HCT116 (cell line): ENCODE measurements at regions not wholly inside any gene's neighbourhood (a gene's known extent, or its start where the extent isn't known, plus 50 kb on each side); places are given as distances from the start of the nearest gene placed in this dataset.

Source experiments
- ATAC-seq: fragments of 200-7000 bp; cut with Tn5 transposase; 2 replicates; pipeline ENCODE4 v1.9.1; 2020; ENCODE audit warnings: mild to moderate bottlenecking, moderate library complexity
- BruUV-seq: library from RNA; stranded (reverse); fragments of 400-500 nt; replicated peaks from 2 replicates; lab custom pipeline; 2021; lab: Mats Ljungman, UMichigan
- CTCF ChIA-PET: fragments of 300-600 bp; sonication (Branson Sonifier 250); formaldehyde crosslinking; loops from one replicate; lab custom pipeline; 2021; ENCODE audit warnings: antibody characterized with exemption; lab: Charles Lee
- POLR2A ChIA-PET: fragments of 300-600, 350-600 bp; sonication (Branson Sonifier 250); formaldehyde crosslinking; loops from one replicate; lab custom pipeline; 2021; ENCODE audit warnings: antibody characterized with exemption; lab: Charles Lee
- RAD21 ChIA-PET, 2 experiments: fragments of 300-600 bp; sonication (Branson Sonifier 250); formaldehyde crosslinking; loops; one replicate each; lab custom pipeline; 2023; ENCODE audit warnings: low total read pairs in 2 of 2; ENCODE audit not compliant: uncharacterized antibody in 2 of 2, unreplicated experiment in 2 of 2, low non-redundant PET in 1 of 2; lab: Charles Lee
- DNase-seq: peaks from one replicate; pipeline ENCODE4 v3.0.0-alpha.2; 2010; ENCODE audit warnings: low read depth, low spot score
- H2AFZ ChIP-seq: fragments of 200-600 bp; shearing (Covaris generic), sonication (generic); 2 replicates; pipeline ENCODE4 v1.6.1; 2017; ENCODE audit warnings: low read depth, mixed run types, mixed read lengths, antibody characterized with exemption, low read length; ENCODE audit not compliant: poor library complexity, severe bottlenecking
- H3K27ac ChIP-seq: 2 replicates; pipeline ENCODE4 v1.5.1; 2012; ENCODE audit warnings: low read depth, low read length
- H3K27me3 ChIP-seq: fragments of 200-600 bp; sonication (generic); 2 replicates; pipeline ENCODE4 v1.6.1; 2016; ENCODE audit warnings: mixed run types, low read length, mixed read lengths; ENCODE audit not compliant: insufficient read depth
- H3K36me3 ChIP-seq, 2 experiments: fragments of 200-500 bp in 1 of 2; fragments of 200-600 bp in 1 of 2; sonication (Bioruptor generic) in 1 of 2; sonication (generic) in 1 of 2; 2 replicates each; pipeline versions ENCODE4 v1.5.1 to v1.6.1; 2014 to 2016; ENCODE audit warnings: low read length in 2 of 2, inconsistent platforms in 1 of 2, mixed read lengths in 1 of 2, mixed run types in 1 of 2; ENCODE audit not compliant: insufficient read depth in 2 of 2, control insufficient read depth in 1 of 2
- H3K4me1 ChIP-seq, 2 experiments: fragments of 200-600 bp in 1 of 2; sonication (generic) in 1 of 2; 2 replicates each; pipeline versions ENCODE4 v1.5.1 to v1.6.1; 2012 to 2017; ENCODE audit warnings: low read length in 2 of 2, inconsistent platforms in 1 of 2, mild to moderate bottlenecking in 1 of 2, mixed read lengths in 1 of 2, mixed run types in 1 of 2, moderate library complexity in 1 of 2; ENCODE audit not compliant: insufficient read depth in 2 of 2, control insufficient read depth in 1 of 2
- H3K4me2 ChIP-seq: fragments of 200-600 bp; sonication (generic); 2 replicates; pipeline ENCODE4 v1.6.1; 2017; ENCODE audit warnings: mixed run types, low read length, mixed read lengths
- H3K4me3 ChIP-seq, 2 experiments: fragments of 200-600 bp in 1 of 2; sonication (generic) in 1 of 2; replicated peaks in 1 of 2; 2 replicates each; pipeline ENCODE4 v1.5.1; 2011 to 2016; ENCODE audit warnings: low read length in 2 of 2, control low read depth in 1 of 2, low read depth in 1 of 2, mild to moderate bottlenecking in 1 of 2, mixed read lengths in 1 of 2, mixed run types in 1 of 2
- H3K79me2 ChIP-seq: fragments of 200-600 bp; sonication (generic); 2 replicates; pipeline ENCODE4 v1.6.1; 2017; ENCODE audit warnings: mild to moderate bottlenecking, mixed run types, low read length, moderate library complexity, mixed read lengths; ENCODE audit not compliant: insufficient read depth
- H3K9ac ChIP-seq: fragments of 200-600 bp; sonication (generic); 2 replicates; pipeline ENCODE4 v1.6.1; 2016; ENCODE audit warnings: low read length, mixed read lengths
- H3K9me2 ChIP-seq: fragments of 200-600 bp; sonication (generic), shearing (Covaris generic); 2 replicates; pipeline ENCODE4 v1.6.1; 2017; ENCODE audit warnings: mixed run types, mild to moderate bottlenecking, moderate library complexity; ENCODE audit not compliant: insufficient read depth
- H3K9me3 ChIP-seq, 2 experiments: fragments of 200-500 bp in 1 of 2; fragments of 200-600 bp in 1 of 2; sonication (Bioruptor generic) in 1 of 2; sonication (generic) in 1 of 2; 2 replicates each; pipeline ENCODE4 v1.6.1; 2014 to 2017; ENCODE audit warnings: low read length in 2 of 2, mixed read lengths in 2 of 2, inconsistent platforms in 1 of 2, low read depth in 1 of 2, mild to moderate bottlenecking in 1 of 2, mixed run types in 1 of 2, moderate library complexity in 1 of 2; ENCODE audit not compliant: control insufficient read depth in 1 of 2, insufficient read depth in 1 of 2
- H4K20me1 ChIP-seq: fragments of 200-600 bp; sonication (generic), shearing (Covaris generic); 2 replicates; pipeline ENCODE4 v1.6.1; 2017; ENCODE audit warnings: mixed run types, mild to moderate bottlenecking, moderate library complexity; ENCODE audit not compliant: insufficient read depth
- CBX3 ChIP-seq: IDR thresholded peaks from 2 replicates; pipeline ENCODE4 v1.6.1; 2012; ENCODE audit warnings: low read depth
- EZH2 ChIP-seq: fragments of 200-600 bp; sonication (generic); IDR thresholded peaks from 2 replicates; pipeline ENCODE4 v1.6.1; 2017; ENCODE audit warnings: antibody characterized with exemption, mixed run types
- JUND ChIP-seq: IDR thresholded peaks from 2 replicates; pipeline ENCODE4 v1.6.1; 2012
- YY1 ChIP-seq: IDR thresholded peaks from 2 replicates; pipeline ENCODE4 v1.6.1; 2011; ENCODE audit warnings: low read length, low read depth, moderate library complexity, mild to moderate bottlenecking; ENCODE audit not compliant: insufficient replicate concordance; ENCODE audit errors: extremely low read depth
- ZNF274 ChIP-seq: fragments of 200-500 bp; sonication (Bioruptor generic); IDR thresholded peaks from 2 replicates; pipeline ENCODE4 v1.6.1; 2014; ENCODE audit warnings: mild to moderate bottlenecking, low read depth, low read length, inconsistent platforms
- intact Hi-C: fragments of 100-400 bp; cut with micrococcal nuclease; formaldehyde crosslinking; loops from 2 replicates; pipeline ENCODE4 v1.10.0; 2022
- TF ChIP-seq, protein P1 (sequence below): IDR thresholded peaks from 2 replicates; pipeline ENCODE4 v1.6.1; 2012; ENCODE audit warnings: low read depth

DNA sequence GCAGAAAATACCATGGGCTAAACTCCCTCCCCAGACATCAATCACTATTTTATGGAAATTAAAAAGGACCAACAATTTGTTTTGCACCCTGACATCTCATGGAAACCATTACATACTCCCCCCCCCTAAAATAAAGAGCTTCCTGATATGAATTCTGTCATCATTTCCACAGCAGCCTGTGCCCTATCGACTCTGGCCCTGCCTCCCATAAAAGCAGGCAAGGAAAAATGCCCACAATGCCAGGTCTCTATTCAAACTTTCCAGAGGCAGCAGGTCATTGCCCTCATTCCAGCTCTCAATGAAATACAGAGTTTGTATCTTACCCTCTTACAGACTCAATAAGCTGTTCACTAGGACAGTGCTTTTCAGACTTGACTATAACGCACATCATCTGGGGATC lies 254.4 kb upstream of the TANK start:
- ATAC-seq: no peak
- ChIA-PET POLR2A (no interaction called here), CTCF (no interaction called here)

DNA sequence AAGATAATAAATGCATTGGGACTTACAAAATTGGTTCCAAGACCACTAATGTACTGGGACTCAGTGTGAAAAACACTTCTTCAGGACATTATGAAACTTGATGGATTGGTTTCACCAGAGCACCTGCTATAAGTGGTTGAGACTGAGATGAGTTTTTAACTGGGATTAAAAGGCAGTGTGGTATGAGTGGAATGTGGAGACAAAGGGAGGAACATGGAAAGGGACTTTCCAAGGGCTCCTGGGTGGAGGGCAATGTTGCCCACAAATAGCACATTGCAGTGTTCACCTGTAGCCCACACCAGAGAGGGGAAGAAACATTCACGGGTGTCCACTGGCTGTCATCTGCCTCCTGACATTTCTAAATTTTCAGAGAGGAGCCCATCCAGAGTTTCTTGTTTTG lies 253.3 kb upstream of the TANK start:
- BruUV-seq: no TSS peak

More for the DNA sequence above, 254.4 kb upstream of the TANK start:
- Histone ChIP-seq H3K79me2 (no peaks in the 10 kb centered on the region), H3K9me3 (no peaks in the 10 kb centered on the region), H4K20me1 (no peaks in the 10 kb centered on the region), H3K4me1 (no peaks in the 10 kb centered on the region), H3K9me2 (no peaks in the 10 kb centered on the region), H3K27ac (no peak overlapping the region), H3K4me2 (no peak overlapping the region), H3K27me3 (no peaks in the 10 kb centered on the region), H2AFZ (no peak overlapping the region), H3K4me3 (no peak overlapping the region), H3K9ac (no peak overlapping the region), H3K36me3 (no peaks in the 10 kb centered on the region)
- TF ChIP-seq JUND: no peak
- no peak for TF ChIP-seq YY1
- TF ChIP-seq, protein P1, sequence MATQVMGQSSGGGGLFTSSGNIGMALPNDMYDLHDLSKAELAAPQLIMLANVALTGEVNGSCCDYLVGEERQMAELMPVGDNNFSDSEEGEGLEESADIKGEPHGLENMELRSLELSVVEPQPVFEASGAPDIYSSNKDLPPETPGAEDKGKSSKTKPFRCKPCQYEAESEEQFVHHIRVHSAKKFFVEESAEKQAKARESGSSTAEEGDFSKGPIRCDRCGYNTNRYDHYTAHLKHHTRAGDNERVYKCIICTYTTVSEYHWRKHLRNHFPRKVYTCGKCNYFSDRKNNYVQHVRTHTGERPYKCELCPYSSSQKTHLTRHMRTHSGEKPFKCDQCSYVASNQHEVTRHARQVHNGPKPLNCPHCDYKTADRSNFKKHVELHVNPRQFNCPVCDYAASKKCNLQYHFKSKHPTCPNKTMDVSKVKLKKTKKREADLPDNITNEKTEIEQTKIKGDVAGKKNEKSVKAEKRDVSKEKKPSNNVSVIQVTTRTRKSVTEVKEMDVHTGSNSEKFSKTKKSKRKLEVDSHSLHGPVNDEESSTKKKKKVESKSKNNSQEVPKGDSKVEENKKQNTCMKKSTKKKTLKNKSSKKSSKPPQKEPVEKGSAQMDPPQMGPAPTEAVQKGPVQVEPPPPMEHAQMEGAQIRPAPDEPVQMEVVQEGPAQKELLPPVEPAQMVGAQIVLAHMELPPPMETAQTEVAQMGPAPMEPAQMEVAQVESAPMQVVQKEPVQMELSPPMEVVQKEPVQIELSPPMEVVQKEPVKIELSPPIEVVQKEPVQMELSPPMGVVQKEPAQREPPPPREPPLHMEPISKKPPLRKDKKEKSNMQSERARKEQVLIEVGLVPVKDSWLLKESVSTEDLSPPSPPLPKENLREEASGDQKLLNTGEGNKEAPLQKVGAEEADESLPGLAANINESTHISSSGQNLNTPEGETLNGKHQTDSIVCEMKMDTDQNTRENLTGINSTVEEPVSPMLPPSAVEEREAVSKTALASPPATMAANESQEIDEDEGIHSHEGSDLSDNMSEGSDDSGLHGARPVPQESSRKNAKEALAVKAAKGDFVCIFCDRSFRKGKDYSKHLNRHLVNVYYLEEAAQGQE: no peak
- TF ChIP-seq CBX3: no peak
- no peak for TF ChIP-seq EZH2
- no TSS peak for BruUV-seq
- RAD21 ChIA-PET: no interaction called here
- no peak for DNase-seq
- intact Hi-C loops: no loop called here

More for the DNA sequence above, 253.3 kb upstream of the TANK start:
- no peaks in the 10 kb centered on the region for H3K36me3 ChIP-seq
- CTCF ChIA-PET: no interaction called here
- TF ChIP-seq ZNF274: no peak
- TF ChIP-seq, all 23 proteins: peak for 0
- POLR2A ChIA-PET: no interaction called here
- H3K4me2 ChIP-seq: no peak overlapping the region
- H3K9ac ChIP-seq: no peak overlapping the region
- H3K9me3 ChIP-seq: no peaks in the 10 kb centered on the region
- ATAC-seq: no peak
- RAD21 ChIA-PET: no interaction called here
- no peaks in the 10 kb centered on the region for H3K9me2 ChIP-seq
- intact Hi-C loops: no loop called here
- no peak overlapping the region for H3K27ac ChIP-seq
- no peaks in the 10 kb centered on the region for H4K20me1 ChIP-seq
- no peaks in the 10 kb centered on the region for H3K27me3 ChIP-seq
- no peaks in the 10 kb centered on the region for H3K79me2 ChIP-seq
- no peak overlapping the region for H2AFZ ChIP-seq
- no peak overlapping the region for H3K4me3 ChIP-seq
- no peak for DNase-seq
- no peaks in the 10 kb centered on the region for H3K4me1 ChIP-seq
